Type B pancreatic cell (in vitro differentiated cells): ENCODE measurements at regions not wholly inside any gene's neighbourhood (a gene's known extent, or its start where the extent isn't known, plus 50 kb on each side); places are given as distances from the start of the nearest gene placed in this dataset.

Experiments used
- DNase-seq: peaks from one replicate; pipeline ENCODE4 v3.0.0; 2021; ENCODE audit warnings: mixed read lengths; ENCODE audit not compliant: unreplicated experiment; ENCODE audit errors: extremely low spot score
- H3K27ac Mint-ChIP-seq: 2 replicates; pipeline ENCODE4 v1.8.0; 2021; ENCODE audit warnings: mild to moderate bottlenecking, mixed read lengths
- H3K27me3 Mint-ChIP-seq: 2 replicates; pipeline ENCODE4 v1.8.0; 2021; ENCODE audit warnings: mixed read lengths
- H3K36me3 Mint-ChIP-seq: 2 replicates; pipeline ENCODE4 v1.8.0; 2021; ENCODE audit warnings: mixed read lengths
- H3K4me1 Mint-ChIP-seq: one replicate; pipeline ENCODE4 v1.8.0; 2021; ENCODE audit warnings: mixed read lengths; ENCODE audit not compliant: unreplicated experiment
- H3K4me3 Mint-ChIP-seq: 2 replicates; pipeline ENCODE4 v1.8.0; 2021; ENCODE audit warnings: mild to moderate bottlenecking, mixed read lengths
- H3K9me3 Mint-ChIP-seq: 2 replicates; pipeline ENCODE4 v1.8.0; 2021; ENCODE audit warnings: mixed read lengths
- TF ChIP-seq, protein P1 (sequence below): fragments of 200-600 bp; sonication (generic); conservative IDR thresholded peaks from 2 replicates; pipeline ENCODE4 v1.5.0; 2021; ENCODE audit warnings: antibody characterized with exemption, mild to moderate bottlenecking

- H3K27me3 Mint-ChIP-seq: peaks cover 40% of the 10 kb centered on the region
- no peak for DNase-seq
- no peaks in the 10 kb centered on the region for H3K4me1 Mint-ChIP-seq
- H3K4me3 Mint-ChIP-seq: no peak overlapping the region
- H3K36me3 Mint-ChIP-seq: no peaks in the 10 kb centered on the region
- no peak overlapping the region for H3K27ac Mint-ChIP-seq
- TF ChIP-seq, protein P1, sequence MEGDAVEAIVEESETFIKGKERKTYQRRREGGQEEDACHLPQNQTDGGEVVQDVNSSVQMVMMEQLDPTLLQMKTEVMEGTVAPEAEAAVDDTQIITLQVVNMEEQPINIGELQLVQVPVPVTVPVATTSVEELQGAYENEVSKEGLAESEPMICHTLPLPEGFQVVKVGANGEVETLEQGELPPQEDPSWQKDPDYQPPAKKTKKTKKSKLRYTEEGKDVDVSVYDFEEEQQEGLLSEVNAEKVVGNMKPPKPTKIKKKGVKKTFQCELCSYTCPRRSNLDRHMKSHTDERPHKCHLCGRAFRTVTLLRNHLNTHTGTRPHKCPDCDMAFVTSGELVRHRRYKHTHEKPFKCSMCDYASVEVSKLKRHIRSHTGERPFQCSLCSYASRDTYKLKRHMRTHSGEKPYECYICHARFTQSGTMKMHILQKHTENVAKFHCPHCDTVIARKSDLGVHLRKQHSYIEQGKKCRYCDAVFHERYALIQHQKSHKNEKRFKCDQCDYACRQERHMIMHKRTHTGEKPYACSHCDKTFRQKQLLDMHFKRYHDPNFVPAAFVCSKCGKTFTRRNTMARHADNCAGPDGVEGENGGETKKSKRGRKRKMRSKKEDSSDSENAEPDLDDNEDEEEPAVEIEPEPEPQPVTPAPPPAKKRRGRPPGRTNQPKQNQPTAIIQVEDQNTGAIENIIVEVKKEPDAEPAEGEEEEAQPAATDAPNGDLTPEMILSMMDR: no peak
- peaks cover 3% of the 10 kb centered on the region for H3K9me3 Mint-ChIP-seq
Observed at GRCh38 chr12:94867066-94867855, 136.2 kb downstream of the NDUFA12 start.

DNA sequence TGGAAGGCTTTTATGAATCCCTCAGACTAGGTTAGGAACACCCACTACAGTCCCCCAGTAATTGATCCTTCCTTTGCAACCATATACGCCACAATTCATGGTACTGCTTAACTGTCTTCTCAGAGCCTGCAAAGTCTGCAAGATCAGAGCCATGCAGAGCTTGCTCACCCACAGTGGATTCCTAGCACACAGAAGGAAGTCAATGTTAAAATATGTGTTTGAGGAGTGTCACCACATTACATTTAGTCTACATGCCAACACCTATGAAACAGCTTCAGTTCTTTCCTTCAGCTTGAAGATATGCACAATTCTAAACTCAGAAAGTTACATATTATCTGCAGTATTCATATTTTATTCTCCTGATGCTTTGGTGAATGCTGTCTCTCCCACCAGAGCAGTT is 138.5 kb downstream of the NDUFA12 start:
- TF ChIP-seq, protein P1: no peak
- Mint-ChIP-seq H3K27ac (no peak overlapping the region), H3K4me3 (no peak overlapping the region), H3K36me3 (no peaks in the 10 kb centered on the region), H3K4me1 (no peaks in the 10 kb centered on the region), H3K27me3 (peaks cover 21% of the 10 kb centered on the region), H3K9me3 (peaks cover 3% of the 10 kb centered on the region)
- no peak for DNase-seq

GRCh38 chr12:94863321-94864035 is 140.0 kb downstream of the NDUFA12 start:
- Mint-ChIP-seq H3K4me3 (no peak overlapping the region), H3K9me3 (peaks cover 3% of the 10 kb centered on the region), H3K36me3 (no peaks in the 10 kb centered on the region), H3K27me3 (peaks cover 18% of the 10 kb centered on the region), H3K27ac (no peak overlapping the region), H3K4me1 (no peaks in the 10 kb centered on the region)
- DNase-seq: no peak
- TF ChIP-seq, protein P1: no peak

- TF ChIP-seq, protein P1: no peak
- Mint-ChIP-seq H3K36me3 (no peaks in the 10 kb centered on the region), H3K27ac (no peak overlapping the region), H3K27me3 (peaks cover 22% of the 10 kb centered on the region), H3K4me1 (no peaks in the 10 kb centered on the region), H3K9me3 (peaks cover 3% of the 10 kb centered on the region), H3K4me3 (no peak overlapping the region)
- DNase-seq: no peak
Observed at GRCh38 chr12:94862421-94862820, 141.1 kb downstream of the NDUFA12 start.

- Mint-ChIP-seq H3K9me3 (no peaks in the 10 kb centered on the region), H3K4me3 (no peak overlapping the region), H3K27ac (no peak overlapping the region), H3K4me1 (no peaks in the 10 kb centered on the region), H3K27me3 (peaks cover 29% of the 10 kb centered on the region), H3K36me3 (no peaks in the 10 kb centered on the region)
- DNase-seq: no peak
- TF ChIP-seq, protein P1: no peak
Observed at GRCh38 chr12:94856324-94856723, 147.2 kb downstream of the NDUFA12 start.
